SK-N-SH (cell line): ENCODE measurements at regions not wholly inside any gene's neighbourhood (a gene's known extent, or its start where the extent isn't known, plus 50 kb on each side); places are given as distances from the start of the nearest gene placed in this dataset.
A peak's percentile ranks its signal among the peaks of the same experiment; 100 is the strongest.

Experiments used
- CTCF ChIA-PET: fragments of 300-600, 350-600 bp; formaldehyde crosslinking; extraction: SDS; loops from one replicate; lab custom pipeline; 2021; lab: Yijun Ruan, JAX
- POLR2A ChIA-PET: fragments of 350-600 bp; sonication (Branson Sonifier 250); formaldehyde crosslinking; extraction: SDS; loops from one replicate; lab custom pipeline; 2020; ENCODE audit warnings: antibody characterized with exemption, inconsistent platforms; lab: Yijun Ruan, JAX
- DNase-seq: peaks from one replicate; pipeline ENCODE4 v3.0.0; 2012
- H2AFZ ChIP-seq: fragments of 200-600 bp; sonication (generic); 2 replicates; pipeline ENCODE4 v1.8.1; 2016; ENCODE audit warnings: antibody characterized with exemption, mild to moderate bottlenecking, low read depth
- H3F3A ChIP-seq: fragments of 200-600 bp; sonication (generic); replicated peaks from 2 replicates; pipeline ENCODE3; 2016; ENCODE audit warnings: antibody characterized with exemption, mild to moderate bottlenecking; ENCODE audit not compliant: insufficient read depth
- H3K27ac ChIP-seq, 2 experiments: fragments of 200-500 bp in 1 of 2; fragments of 200-600 bp in 1 of 2; sonication (Bioruptor generic) in 1 of 2; sonication (generic), shearing (Covaris generic) in 1 of 2; 2 replicates each; pipeline versions ENCODE4 v1.5.1 to v1.6.1; 2014 to 2016; ENCODE audit warnings: low read depth in 2 of 2, inconsistent platforms in 1 of 2, low read length in 1 of 2, mild to moderate bottlenecking in 1 of 2, mixed read lengths in 1 of 2
- H3K27me3 ChIP-seq: fragments of 200-600 bp; sonication (generic), shearing (Covaris generic); 2 replicates; pipeline ENCODE4 v1.6.1; 2016; ENCODE audit warnings: mixed run types; ENCODE audit not compliant: insufficient read depth
- H3K36me3 ChIP-seq, 2 experiments: fragments of 200-500 bp in 1 of 2; fragments of 200-600 bp in 1 of 2; sonication (Bioruptor generic) in 1 of 2; sonication (generic) in 1 of 2; replicated peaks in 1 of 2; 2 replicates each; pipeline versions ENCODE3 to v1.5.1; 2014 to 2016; ENCODE audit warnings: low read length in 1 of 2, mild to moderate bottlenecking in 1 of 2; ENCODE audit not compliant: insufficient read depth in 2 of 2, control insufficient read depth in 1 of 2
- H3K4me1 ChIP-seq, 2 experiments: fragments of 200-500 bp in 1 of 2; fragments of 200-600 bp in 1 of 2; sonication (Bioruptor generic) in 1 of 2; sonication (generic), shearing (Covaris generic) in 1 of 2; 2 replicates each; pipeline versions ENCODE4 v1.5.1 to v1.6.1; 2014 to 2016; ENCODE audit warnings: low read depth in 1 of 2, low read length in 1 of 2, mixed run types in 1 of 2; ENCODE audit not compliant: insufficient read depth in 2 of 2, control insufficient read depth in 1 of 2
- H3K4me2 ChIP-seq: fragments of 200-600 bp; sonication (generic), shearing (Covaris generic); 2 replicates; pipeline ENCODE4 v1.6.1; 2017; ENCODE audit warnings: mixed run types
- H3K4me3 ChIP-seq, 2 experiments: fragments of 200-500 bp in 1 of 2; fragments of 200-600 bp in 1 of 2; sonication (Bioruptor generic) in 1 of 2; sonication (generic), shearing (Covaris generic) in 1 of 2; 2 replicates each; pipeline versions ENCODE4 v1.5.1 to v1.8.1; 2014 to 2016; ENCODE audit warnings: low read depth in 2 of 2, inconsistent platforms in 1 of 2, low read length in 1 of 2, mild to moderate bottlenecking in 1 of 2, mixed read lengths in 1 of 2, moderate library complexity in 1 of 2
- H3K79me2 ChIP-seq: fragments of 200-600 bp; sonication (generic); 2 replicates; pipeline ENCODE4 v1.8.1; 2017; ENCODE audit warnings: mild to moderate bottlenecking; ENCODE audit not compliant: insufficient read depth
- H3K9ac ChIP-seq: fragments of 200-600 bp; sonication (generic); 2 replicates; pipeline ENCODE4 v1.6.1; 2017; ENCODE audit warnings: mixed run types
- H3K9me2 ChIP-seq: fragments of 200-600 bp; sonication (generic); 2 replicates; pipeline ENCODE4 v1.6.1; 2017; ENCODE audit warnings: mixed run types
- H3K9me3 ChIP-seq: fragments of 200-600 bp; sonication (generic); 2 replicates; pipeline ENCODE4 v1.6.1; 2017; ENCODE audit warnings: mixed run types, mild to moderate bottlenecking, moderate library complexity
- H4K20me1 ChIP-seq: fragments of 200-600 bp; sonication (generic); 2 replicates; pipeline ENCODE4 v1.6.1; 2017; ENCODE audit warnings: mild to moderate bottlenecking, mixed run types; ENCODE audit not compliant: insufficient read depth
- CHD2 ChIP-seq: fragments of 150-350 bp; IDR thresholded peaks from 2 replicates; pipeline ENCODE4 v1.6.1; 2018; ENCODE audit warnings: low read length; ENCODE audit not compliant: partially characterized antibody
- ELF1 ChIP-seq: IDR thresholded peaks from 2 replicates; pipeline ENCODE4 v1.4.0; 2012
- FOXM1 ChIP-seq: IDR thresholded peaks from 2 replicates; pipeline ENCODE4 v1.4.0; 2012; ENCODE audit warnings: low read depth, mild to moderate bottlenecking
- RAD21 ChIP-seq: IDR thresholded peaks from 2 replicates; pipeline ENCODE4 v1.6.1; 2012; ENCODE audit warnings: mild to moderate bottlenecking, low read length
- RXRA ChIP-seq: IDR thresholded peaks from 2 replicates; pipeline ENCODE4 v1.4.0; 2012; ENCODE audit warnings: low read depth, mild to moderate bottlenecking, borderline replicate concordance
- SIN3A ChIP-seq: IDR thresholded peaks from 2 replicates; pipeline ENCODE4 v1.6.1; 2012; ENCODE audit warnings: low read depth, mild to moderate bottlenecking, low read length, moderate library complexity, borderline replicate concordance
- TAF1 ChIP-seq: IDR thresholded peaks from 2 replicates; pipeline ENCODE4 v1.6.1; 2012; ENCODE audit warnings: low read depth, mild to moderate bottlenecking, low read length, moderate library complexity, borderline replicate concordance
- TCF12 ChIP-seq: IDR thresholded peaks from 2 replicates; pipeline ENCODE4 v1.4.0; 2012
- YY1 ChIP-seq: IDR thresholded peaks from 2 replicates; pipeline ENCODE4 v1.4.0; 2012; ENCODE audit warnings: low read depth, mild to moderate bottlenecking
- WGBS: methylation state at CpG from one replicate; pipeline ENCODE4 v1.1.6; 2017; ENCODE audit warnings: low lambda C conversion rate; 5-methylcytosine and 5-hydroxymethylcytosine counted together
- TF ChIP-seq, protein P1 (sequence below): IDR thresholded peaks from 2 replicates; pipeline ENCODE4; 2012
- TF ChIP-seq, protein P2 (sequence below): IDR thresholded peaks from 2 replicates; pipeline ENCODE4 v1.4.0; 2012; ENCODE audit warnings: low read depth
- TF ChIP-seq, protein P3 (sequence below): fragments of 200-600 bp; sonication (generic); IDR thresholded peaks from 2 replicates; pipeline ENCODE4 v1.6.1; 2017; ENCODE audit warnings: antibody characterized with exemption, mild to moderate bottlenecking, moderate library complexity
- TF ChIP-seq, protein P4 (sequence below): IDR thresholded peaks from 2 replicates; pipeline ENCODE4 v1.4.0; 2012; ENCODE audit warnings: low read depth, borderline replicate concordance

DNA sequence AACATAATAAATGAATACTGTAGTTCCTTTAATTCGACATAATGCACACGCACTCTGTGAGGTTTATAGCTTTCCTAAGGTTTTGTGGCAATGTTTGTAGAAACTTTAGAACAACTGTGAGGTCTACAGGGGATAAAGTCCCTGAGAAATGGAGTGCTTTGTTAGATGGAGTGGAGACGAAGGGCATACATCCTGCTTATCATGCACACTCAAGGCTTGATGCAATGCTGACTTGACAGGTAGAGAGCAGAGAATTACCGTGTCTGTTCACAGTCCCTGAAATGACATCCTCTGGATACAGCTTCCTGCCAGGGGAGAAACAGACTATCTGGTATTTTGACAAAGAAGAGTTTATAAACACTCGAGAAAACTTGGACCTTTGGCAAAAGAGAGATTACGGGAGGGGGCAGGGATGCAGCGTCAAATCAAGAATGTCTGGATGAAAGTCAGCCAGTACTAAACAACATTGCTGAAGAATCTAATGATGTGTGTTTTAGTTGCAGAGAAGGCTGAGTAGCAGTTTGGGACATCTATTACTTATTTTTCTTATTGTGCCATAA lies 766.9 kb upstream of the ZEB2 start:
- Histone ChIP-seq H2AFZ (no peak overlapping the region), H3K4me2 (no peak overlapping the region), H3K36me3 (no peaks in the 10 kb centered on the region), H4K20me1 (no peaks in the 10 kb centered on the region), H3K9me2 (no peaks in the 10 kb centered on the region), H3K4me3 (no peak overlapping the region), H3K27me3 (no peaks in the 10 kb centered on the region), H3K4me1 (no peaks in the 10 kb centered on the region; a peak in 1 of 4 replicates), H3K9me3 (no peaks in the 10 kb centered on the region), H3K79me2 (no peaks in the 10 kb centered on the region), H3K27ac (no peak overlapping the region), H3F3A (peaks cover 3% of the 10 kb centered on the region)
- ChIA-PET CTCF (no interaction called here), POLR2A (no interaction called here)
- WGBS = 94% methylated on average over 7 of the region's 7 CpGs
- TF ChIP-seq RAD21 (no peak), CHD2 (no peak), SIN3A (no peak), YY1 (no peak), RXRA (no peak), TAF1 (no peak), ELF1 (no peak), FOXM1 (no peak)
- TF ChIP-seq, protein P1, sequence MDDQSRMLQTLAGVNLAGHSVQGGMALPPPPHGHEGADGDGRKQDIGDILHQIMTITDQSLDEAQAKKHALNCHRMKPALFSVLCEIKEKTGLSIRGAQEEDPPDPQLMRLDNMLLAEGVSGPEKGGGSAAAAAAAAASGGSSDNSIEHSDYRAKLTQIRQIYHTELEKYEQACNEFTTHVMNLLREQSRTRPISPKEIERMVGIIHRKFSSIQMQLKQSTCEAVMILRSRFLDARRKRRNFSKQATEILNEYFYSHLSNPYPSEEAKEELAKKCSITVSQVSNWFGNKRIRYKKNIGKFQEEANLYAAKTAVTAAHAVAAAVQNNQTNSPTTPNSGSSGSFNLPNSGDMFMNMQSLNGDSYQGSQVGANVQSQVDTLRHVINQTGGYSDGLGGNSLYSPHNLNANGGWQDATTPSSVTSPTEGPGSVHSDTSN = no peak
- TF ChIP-seq, protein P2, sequence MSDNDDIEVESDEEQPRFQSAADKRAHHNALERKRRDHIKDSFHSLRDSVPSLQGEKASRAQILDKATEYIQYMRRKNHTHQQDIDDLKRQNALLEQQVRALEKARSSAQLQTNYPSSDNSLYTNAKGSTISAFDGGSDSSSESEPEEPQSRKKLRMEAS = no peak
- TF ChIP-seq, protein P3, sequence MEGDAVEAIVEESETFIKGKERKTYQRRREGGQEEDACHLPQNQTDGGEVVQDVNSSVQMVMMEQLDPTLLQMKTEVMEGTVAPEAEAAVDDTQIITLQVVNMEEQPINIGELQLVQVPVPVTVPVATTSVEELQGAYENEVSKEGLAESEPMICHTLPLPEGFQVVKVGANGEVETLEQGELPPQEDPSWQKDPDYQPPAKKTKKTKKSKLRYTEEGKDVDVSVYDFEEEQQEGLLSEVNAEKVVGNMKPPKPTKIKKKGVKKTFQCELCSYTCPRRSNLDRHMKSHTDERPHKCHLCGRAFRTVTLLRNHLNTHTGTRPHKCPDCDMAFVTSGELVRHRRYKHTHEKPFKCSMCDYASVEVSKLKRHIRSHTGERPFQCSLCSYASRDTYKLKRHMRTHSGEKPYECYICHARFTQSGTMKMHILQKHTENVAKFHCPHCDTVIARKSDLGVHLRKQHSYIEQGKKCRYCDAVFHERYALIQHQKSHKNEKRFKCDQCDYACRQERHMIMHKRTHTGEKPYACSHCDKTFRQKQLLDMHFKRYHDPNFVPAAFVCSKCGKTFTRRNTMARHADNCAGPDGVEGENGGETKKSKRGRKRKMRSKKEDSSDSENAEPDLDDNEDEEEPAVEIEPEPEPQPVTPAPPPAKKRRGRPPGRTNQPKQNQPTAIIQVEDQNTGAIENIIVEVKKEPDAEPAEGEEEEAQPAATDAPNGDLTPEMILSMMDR = no peak
- TF ChIP-seq, all 33 proteins: peak for 0
- no peak overlapping the region for H3K9ac ChIP-seq
- no peak for DNase-seq

DNA sequence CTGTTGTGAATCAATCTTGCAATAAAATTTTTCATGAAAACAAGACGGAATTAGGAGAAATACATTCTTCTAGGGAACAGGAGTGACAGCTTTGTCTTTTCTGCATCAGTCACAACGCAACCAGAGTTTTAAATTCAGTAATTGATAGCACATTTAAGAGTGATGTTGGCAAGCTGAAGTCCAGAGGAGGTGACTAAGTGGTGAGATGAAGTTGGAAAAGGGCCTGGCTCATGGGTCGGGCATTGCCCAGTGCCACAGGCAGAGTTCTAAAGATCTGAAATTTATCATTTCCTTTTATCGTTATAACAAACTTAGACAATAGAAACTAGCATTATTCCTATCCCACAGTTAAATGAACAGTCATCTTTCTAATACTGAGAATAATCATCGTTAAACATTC lies 764.6 kb upstream of the ZEB2 start:
- H3K4me2 ChIP-seq = no peak overlapping the region
- TF ChIP-seq, protein P4, sequence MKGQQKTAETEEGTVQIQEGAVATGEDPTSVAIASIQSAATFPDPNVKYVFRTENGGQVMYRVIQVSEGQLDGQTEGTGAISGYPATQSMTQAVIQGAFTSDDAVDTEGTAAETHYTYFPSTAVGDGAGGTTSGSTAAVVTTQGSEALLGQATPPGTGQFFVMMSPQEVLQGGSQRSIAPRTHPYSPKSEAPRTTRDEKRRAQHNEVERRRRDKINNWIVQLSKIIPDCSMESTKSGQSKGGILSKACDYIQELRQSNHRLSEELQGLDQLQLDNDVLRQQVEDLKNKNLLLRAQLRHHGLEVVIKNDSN = no peak
- peak; percentile 5; the same call in 1 of the 2 replicates for TF ChIP-seq TCF12
- H2AFZ ChIP-seq = no peak overlapping the region; the same call in 1 of the 2 replicates
- WGBS = 59% methylated on average over 5 of the region's 5 CpGs
- no peaks in the 10 kb centered on the region for H3K9me2 ChIP-seq
- H3F3A ChIP-seq = peaks cover 3% of the 10 kb centered on the region
- DNase-seq = no peak
- no peak overlapping the region for H3K27ac ChIP-seq
- H3K9ac ChIP-seq = no peak overlapping the region
- H3K4me1 ChIP-seq = no peaks in the 10 kb centered on the region; a peak in 1 of 4 replicates
- no peaks in the 10 kb centered on the region for H3K79me2 ChIP-seq
- ChIA-PET POLR2A (no interaction called here), CTCF (no interaction called here)
- no peak overlapping the region for H3K4me3 ChIP-seq
- no peaks in the 10 kb centered on the region for H4K20me1 ChIP-seq
- H3K36me3 ChIP-seq = no peaks in the 10 kb centered on the region
- no peaks in the 10 kb centered on the region for H3K9me3 ChIP-seq
- H3K27me3 ChIP-seq = no peaks in the 10 kb centered on the region
